ENCODE measurements at regions not wholly inside any gene's neighbourhood (a gene's known extent, or its start where the extent isn't known, plus 50 kb on each side); places are given as distances from the start of the nearest gene placed in this dataset.
A peak's percentile ranks its signal among the peaks of the same experiment; 100 is the strongest.

- DNase-seq (ENCODE audit: low read depth) = no peak
Observed at GRCh38 chr4:10982305-10982704, 297.7 kb upstream of the CLNK start.

DNA sequence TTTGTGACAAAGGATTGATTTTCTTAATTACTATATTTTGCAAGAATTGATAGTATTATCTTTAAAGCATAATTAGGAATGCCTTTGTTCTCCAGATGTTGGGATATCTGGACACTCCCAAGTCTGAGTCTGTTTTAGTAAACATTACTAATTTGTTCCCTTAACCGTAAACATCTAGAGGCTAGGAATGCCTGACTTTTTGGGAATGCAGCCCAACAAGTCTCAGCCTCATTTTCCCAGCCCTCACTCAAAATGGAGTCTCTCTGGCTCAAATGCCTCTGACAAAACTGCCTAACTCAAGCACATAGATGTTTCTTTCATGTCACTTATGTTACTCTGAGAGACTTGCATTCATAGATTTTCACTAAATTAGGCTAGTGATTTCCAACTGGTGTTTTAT is 297.0 kb upstream of the CLNK start:
- DNase-seq (ENCODE audit: low read depth) = no peak

DNA sequence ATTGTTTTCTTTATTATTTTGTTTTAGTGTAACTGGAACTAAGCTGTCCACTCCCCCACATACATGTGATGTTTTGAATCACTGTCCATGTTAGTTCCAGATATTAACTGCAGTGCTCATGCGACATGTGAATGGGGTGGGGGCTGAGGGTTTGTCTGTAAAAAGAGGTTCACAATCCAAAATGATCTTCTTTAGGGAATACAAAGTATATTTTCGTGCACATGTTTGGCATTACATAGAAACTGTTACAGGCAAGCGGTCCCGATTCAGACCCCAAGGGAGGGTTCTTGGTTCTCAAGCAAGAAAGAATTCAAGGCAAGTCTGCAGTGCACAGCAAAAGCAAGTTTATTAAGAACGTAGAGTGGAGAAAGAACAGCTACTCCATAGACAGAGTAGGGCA is 296.5 kb upstream of the CLNK start:
- no peak for DNase-seq (ENCODE audit: low read depth)

DNA sequence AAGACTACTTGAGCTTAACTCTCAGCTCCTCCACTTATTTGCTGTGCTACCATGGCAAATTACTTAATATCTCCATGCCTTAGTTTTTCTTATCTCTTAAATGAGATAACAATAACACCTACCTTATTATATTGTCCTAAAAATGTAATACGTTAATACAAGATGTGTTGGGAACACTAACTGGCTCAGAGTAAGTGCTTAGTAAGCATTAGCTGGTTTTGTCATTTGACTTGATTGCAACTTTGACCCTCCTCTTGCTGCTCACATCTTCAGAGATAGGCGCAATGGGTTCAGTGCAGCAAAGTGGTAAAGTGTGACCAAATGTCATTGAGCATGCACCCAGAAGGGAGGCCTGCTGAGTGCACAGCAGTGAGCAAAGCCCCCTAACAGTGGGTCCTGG is 294.5 kb upstream of the CLNK start:
- DNase-seq (ENCODE audit: low read depth) = no peak

DNA sequence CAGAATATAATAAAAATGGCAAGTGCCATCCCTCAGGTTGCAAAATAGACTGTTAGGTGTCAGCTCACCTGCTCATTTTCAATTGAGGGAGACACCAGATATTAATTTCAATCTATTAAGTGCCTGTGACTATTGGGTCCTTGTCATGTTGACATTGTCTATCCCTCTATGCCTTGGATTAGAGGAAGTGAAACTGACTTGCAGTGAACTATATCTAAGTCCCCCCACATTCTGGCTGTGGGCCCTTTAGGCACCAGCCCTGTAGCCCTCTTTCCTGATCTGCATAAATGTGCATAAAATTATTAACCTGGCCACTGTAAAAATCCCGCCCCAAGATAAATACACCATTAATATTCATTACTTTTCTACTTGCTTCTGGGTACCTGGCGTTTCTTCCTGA is 293.0 kb upstream of the CLNK start:
- no peak for DNase-seq (ENCODE audit: low read depth)

DNA sequence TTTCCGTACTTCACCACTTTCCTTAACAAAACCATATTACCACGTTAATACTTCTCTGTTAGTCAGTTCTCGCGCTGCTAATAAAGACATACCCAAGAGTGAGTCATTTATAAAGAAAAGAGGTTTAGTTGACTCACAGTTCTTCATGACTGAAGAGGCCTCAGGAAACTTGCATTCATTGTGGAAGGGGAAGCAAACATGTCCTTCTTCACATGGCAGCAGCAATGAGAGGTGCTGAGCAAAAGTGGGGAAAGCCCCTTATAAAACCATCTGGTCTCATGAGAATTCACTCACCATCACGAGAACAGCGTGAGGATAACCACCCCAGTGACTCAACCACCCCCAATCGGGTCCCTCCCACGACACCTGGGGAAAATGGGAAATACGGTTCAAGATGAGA is 289.8 kb upstream of the CLNK start:
- no peak for DNase-seq (ENCODE audit: low read depth)

- no peak for DNase-seq (ENCODE audit: low read depth)
Observed at GRCh38 chr4:10973686-10974085, 289.1 kb upstream of the CLNK start.

GRCh38 chr4:10971800-10972401 is 287.3 kb upstream of the CLNK start:
- no peak for DNase-seq (ENCODE audit: low read depth)

DNA sequence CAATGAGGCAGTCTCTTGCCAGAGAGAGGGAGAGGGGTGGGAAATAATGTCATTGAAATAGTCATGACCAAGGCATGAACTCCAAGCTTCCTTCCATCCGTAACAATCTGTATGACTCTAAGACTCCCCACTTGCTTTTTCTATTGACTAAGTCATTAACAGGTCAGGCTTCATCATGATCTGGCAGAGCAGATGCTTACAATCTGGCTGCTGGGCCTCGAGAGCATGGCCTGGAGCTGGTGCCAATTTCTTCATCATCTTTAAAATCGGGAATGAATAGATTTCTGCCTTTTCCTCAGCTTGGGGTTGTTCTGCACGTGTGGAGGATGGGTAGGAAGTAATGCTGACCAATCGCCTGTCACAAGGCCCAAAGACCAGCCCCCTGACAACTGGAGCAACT is 280.6 kb upstream of the CLNK start:
- DNase-seq (ENCODE audit: low read depth) = no peak

DNA sequence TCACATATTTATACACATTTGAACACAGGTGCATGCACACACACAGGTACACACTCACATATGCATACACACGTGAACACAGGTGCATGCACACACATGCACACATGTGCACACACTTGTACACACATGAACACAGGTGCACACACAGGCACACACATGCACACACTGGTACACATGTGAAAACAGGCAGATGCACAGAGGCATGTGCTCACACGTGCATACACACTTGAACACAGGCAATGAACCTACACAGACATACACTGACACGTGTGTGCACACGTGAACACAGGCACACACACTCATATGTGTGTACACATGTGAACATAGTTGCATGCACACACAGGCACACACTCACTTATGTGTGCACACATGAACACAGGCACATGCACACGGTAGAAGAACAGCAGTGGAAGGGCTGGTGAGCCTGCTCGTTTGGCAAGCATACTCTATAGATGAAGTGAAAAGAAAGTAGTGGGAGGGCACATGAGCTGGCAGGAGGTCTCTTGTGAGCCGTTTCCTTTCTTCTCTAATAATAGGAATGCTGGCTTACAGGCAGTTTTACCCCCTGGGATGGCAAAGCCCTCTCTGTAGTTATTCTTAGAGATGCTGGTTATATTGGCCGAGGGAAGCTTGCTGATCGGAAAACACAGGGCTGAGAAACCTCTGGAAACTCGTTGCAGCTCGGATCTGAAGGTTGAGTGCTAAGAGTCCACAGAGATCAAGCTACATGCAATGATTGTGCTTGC is 279.6 kb upstream of the CLNK start:
- DNase-seq (ENCODE audit: low read depth) = no peak

DNA sequence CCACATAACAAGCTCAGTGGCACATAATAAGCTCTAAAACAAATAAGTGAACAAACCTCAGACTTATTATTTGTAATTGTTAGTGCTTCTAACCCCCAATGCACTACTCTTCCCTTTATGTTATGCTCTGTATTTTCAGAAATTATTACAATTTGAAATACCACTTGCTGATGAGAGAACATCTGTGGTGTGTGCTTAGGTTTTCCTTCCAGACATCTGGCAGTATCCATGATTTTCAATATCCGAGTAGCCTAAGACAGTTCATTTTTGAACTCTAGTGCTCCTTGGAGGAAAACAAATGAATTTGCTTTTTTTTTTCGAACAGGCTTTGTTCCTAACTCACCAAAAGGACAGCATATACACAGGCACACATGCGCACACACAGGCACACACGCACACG is 278.7 kb upstream of the CLNK start:
- DNase-seq (ENCODE audit: low read depth) = no peak

- DNase-seq (ENCODE audit: low read depth) = no peak
Observed at GRCh38 chr4:10962246-10962645, 277.7 kb upstream of the CLNK start.

- DNase-seq (ENCODE audit: low read depth) = no peak
Observed at GRCh38 chr4:10960389-10960788, 275.8 kb upstream of the CLNK start.

GRCh38 chr4:10959586-10959985 is 275.0 kb upstream of the CLNK start:
- DNase-seq (ENCODE audit: low read depth) = no peak

DNA sequence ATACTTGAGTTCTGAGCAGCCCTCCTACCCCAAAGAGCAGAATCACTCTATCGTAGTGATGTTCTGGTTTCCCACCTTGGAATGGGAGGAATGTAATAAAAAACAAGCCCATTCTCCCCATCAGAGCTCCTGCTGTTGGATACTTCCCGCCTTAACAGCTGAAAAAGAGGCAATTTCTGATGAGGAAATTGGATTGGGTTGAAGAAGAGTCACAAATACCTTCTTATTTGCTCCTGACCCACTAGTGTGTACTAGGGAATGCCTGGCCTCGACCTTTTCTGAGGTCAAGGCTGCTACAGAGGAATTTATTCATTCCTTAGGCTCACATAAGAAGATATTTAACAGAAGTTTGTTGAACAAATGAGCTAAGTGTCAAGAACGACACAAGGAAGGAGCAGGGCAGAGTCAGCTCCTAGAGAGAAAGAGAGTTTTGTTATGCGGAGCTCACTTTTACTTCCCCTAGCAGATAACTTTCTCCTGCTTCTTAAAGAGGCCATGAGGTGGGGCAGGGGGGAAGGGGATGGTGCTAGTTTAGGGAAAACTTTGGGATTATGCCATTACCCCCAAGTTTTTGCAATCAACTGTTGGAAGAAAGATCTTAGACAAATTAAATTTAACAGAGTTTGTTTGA is 273.8 kb upstream of the CLNK start:
- no peak for DNase-seq (ENCODE audit: low read depth)

GRCh38 chr4:10951306-10951705 is 266.7 kb upstream of the CLNK start:
- DNase-seq (ENCODE audit: low read depth) = no peak

GRCh38 chr4:10949039-10949733 is 264.6 kb upstream of the CLNK start:
- DNase-seq (ENCODE audit: low read depth) = no peak

DNA sequence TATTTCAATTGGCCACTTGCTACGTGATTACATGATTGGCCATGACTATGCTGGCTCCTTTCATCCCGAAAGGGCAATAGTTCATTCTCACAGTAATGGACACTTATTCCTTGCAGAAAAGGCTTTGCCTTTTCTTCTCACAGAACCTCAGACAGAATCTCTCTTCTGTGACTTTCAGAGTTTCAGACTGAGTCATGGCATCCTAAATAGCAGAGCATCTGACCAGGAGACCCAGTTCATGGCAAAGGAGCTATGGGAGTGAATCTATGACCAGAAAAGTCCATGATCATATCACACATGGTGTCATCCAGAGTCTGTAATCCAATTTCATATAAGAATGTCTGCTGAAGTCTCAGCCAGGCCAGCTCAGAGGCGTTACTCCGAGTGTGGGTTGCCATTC is 263.3 kb upstream of the CLNK start:
- no peak for DNase-seq (ENCODE audit: low read depth)

- no peak for DNase-seq (ENCODE audit: low read depth)
Observed at GRCh38 chr4:10944321-10944720, 259.8 kb upstream of the CLNK start.

GRCh38 chr4:10942156-10942555 is 257.6 kb upstream of the CLNK start:
- DNase-seq (ENCODE audit: low read depth) = no peak

GRCh38 chr4:10929818-10930217 is 245.2 kb upstream of the CLNK start:
- DNase-seq (ENCODE audit: low read depth) = no peak

- peak; percentile 48 for DNase-seq (ENCODE audit: low read depth)
Observed at GRCh38 chr4:10925996-10926395, 241.4 kb upstream of the CLNK start.

DNA sequence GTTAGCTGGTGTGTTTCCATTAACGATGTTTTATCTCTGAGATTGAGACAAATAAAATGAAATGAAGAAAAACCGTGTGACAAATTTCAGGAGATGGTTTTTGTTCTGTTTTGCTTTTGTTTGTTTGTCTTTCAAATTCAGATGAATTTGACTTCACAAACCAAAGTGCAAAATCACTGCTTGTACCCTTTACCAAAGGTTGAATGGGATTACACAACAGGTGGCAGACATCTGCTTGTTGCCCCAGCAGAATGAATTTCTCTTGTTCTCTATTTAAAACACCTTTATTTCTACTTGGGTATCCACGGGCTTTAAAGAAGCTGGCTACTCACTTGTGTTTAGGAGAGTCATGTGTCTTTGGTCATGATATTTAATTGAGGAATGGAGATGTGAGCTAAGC is 239.7 kb upstream of the CLNK start:
- DNase-seq (ENCODE audit: low read depth) = no peak

Measured in non-pigmented ciliary epithelial cell (primary cell).